ENCODE measurements at regions not wholly inside any gene's neighbourhood (a gene's known extent, or its start where the extent isn't known, plus 50 kb on each side); places are given as distances from the start of the nearest gene placed in this dataset.

- TF ChIP-seq CTCF (conservative IDR thresholded peaks at IDR 0.05 in 1 of 2, IDR thresholded peaks at IDR 0.05 in 1 of 2; ENCODE audit: extremely low read depth in 1 of 2, insufficient read depth in 1 of 2, low read depth in 1 of 2, low read length in 2 of 2): no peak
- no peak for TF ChIP-seq EZH2 (IDR thresholded peaks at IDR 0.05; ENCODE audit: borderline replicate concordance, low read length)
These were observed 284.5 kb downstream of the GASK1B start for GRCh38 chr4:157888281-157888680.

Measured in mammary epithelial cell (primary cell).